Loucy (cell line): ENCODE measurements at regions not wholly inside any gene's neighbourhood (a gene's known extent, or its start where the extent isn't known, plus 50 kb on each side); places are given as distances from the start of the nearest gene placed in this dataset.

Experiments used
- CTCF ChIP-seq: fragments of 200-600 bp; sonication (generic); conservative IDR thresholded peaks from 2 replicates; pipeline ENCODE4 v1.5.1; 2014; ENCODE audit warnings: mild to moderate bottlenecking, antibody characterized with exemption, low read length
- EZH2phosphoT487 ChIP-seq: fragments of 200-600 bp; IDR thresholded peaks from 2 replicates; pipeline ENCODE4 v1.6.1; 2018; ENCODE audit warnings: antibody characterized with exemption, mild to moderate bottlenecking, moderate library complexity, borderline replicate concordance

- no peak for TF ChIP-seq CTCF
- TF ChIP-seq EZH2phosphoT487, result no peak
Observed at GRCh38 chr9:90092508-90092907, 487.7 kb downstream of the GADD45G start.
